GM23338 (cell line): ENCODE measurements at regions not wholly inside any gene's neighbourhood (a gene's known extent, or its start where the extent isn't known, plus 50 kb on each side); places are given as distances from the start of the nearest gene placed in this dataset.

ENCODE experiments used
- CREB1 ChIP-seq: fragments of 250-450 bp; sonication (Bioruptor Pico); IDR thresholded peaks from 2 replicates; pipeline ENCODE4 v1.5.0; 2020; ENCODE audit warnings: low read depth, mild to moderate bottlenecking, moderate library complexity
- EZH2 ChIP-seq: fragments of 200-600 bp; sonication (generic); IDR thresholded peaks from one replicate; pipeline ENCODE4 v1.8.0; 2017; ENCODE audit warnings: antibody characterized with exemption, mild to moderate bottlenecking, low read depth; ENCODE audit not compliant: unreplicated experiment
- EZH2phosphoT487 ChIP-seq: fragments of 200-600 bp; sonication (generic); IDR thresholded peaks from one replicate; pipeline ENCODE4 v1.8.1; 2018; ENCODE audit warnings: antibody characterized with exemption; ENCODE audit not compliant: unreplicated experiment
- JUNB ChIP-seq: IDR thresholded peaks from one replicate; pipeline ENCODE4 v1.6.1; 2016; ENCODE audit warnings: antibody characterized with exemption; ENCODE audit not compliant: unreplicated experiment
- NANOG ChIP-seq: IDR thresholded peaks from 2 replicates; pipeline ENCODE4 v1.6.1; 2016; ENCODE audit warnings: antibody characterized with exemption, borderline replicate concordance
- POLR2AphosphoS5 ChIP-seq: IDR thresholded peaks from 2 replicates; pipeline ENCODE4 v1.6.1; 2016; ENCODE audit warnings: antibody characterized with exemption, low read depth
- ZNF114 ChIP-seq: fragments of 250-450 bp; sonication (Bioruptor Pico); IDR thresholded peaks from 2 replicates; pipeline ENCODE4 v1.5.0; 2020; ENCODE audit warnings: mild to moderate bottlenecking, moderate library complexity
- ZNF331 ChIP-seq: fragments of 250-450 bp; sonication (Bioruptor Pico); IDR thresholded peaks from 2 replicates; pipeline ENCODE4 v1.5.0; 2020; ENCODE audit warnings: low read depth, mild to moderate bottlenecking, moderate library complexity
- TF ChIP-seq, protein P1 (sequence below), 2 experiments: fragments of 200-600 bp in 1 of 2; sonication (generic) in 1 of 2; conservative IDR thresholded peaks; 2 replicates each; pipeline versions ENCODE4 v1.5.1 to v1.6.1; 2016 to 2017; ENCODE audit warnings: antibody characterized with exemption in 2 of 2, low read depth in 2 of 2, mild to moderate bottlenecking in 2 of 2, moderate library complexity in 1 of 2
- TF ChIP-seq, protein P2 (sequence below): IDR thresholded peaks from one replicate; pipeline ENCODE4 v1.6.1; 2018; ENCODE audit warnings: antibody characterized with exemption; ENCODE audit not compliant: unreplicated experiment
- TF ChIP-seq, protein P3 (sequence below): IDR thresholded peaks from 2 replicates; pipeline ENCODE4 v1.6.1; 2016; ENCODE audit warnings: antibody characterized with exemption
- TF ChIP-seq, protein P4 (sequence below): fragments of 250-450 bp; sonication (Bioruptor Pico); IDR thresholded peaks from 2 replicates; pipeline ENCODE4 v1.5.0; 2020; ENCODE audit warnings: mild to moderate bottlenecking, moderate library complexity

DNA sequence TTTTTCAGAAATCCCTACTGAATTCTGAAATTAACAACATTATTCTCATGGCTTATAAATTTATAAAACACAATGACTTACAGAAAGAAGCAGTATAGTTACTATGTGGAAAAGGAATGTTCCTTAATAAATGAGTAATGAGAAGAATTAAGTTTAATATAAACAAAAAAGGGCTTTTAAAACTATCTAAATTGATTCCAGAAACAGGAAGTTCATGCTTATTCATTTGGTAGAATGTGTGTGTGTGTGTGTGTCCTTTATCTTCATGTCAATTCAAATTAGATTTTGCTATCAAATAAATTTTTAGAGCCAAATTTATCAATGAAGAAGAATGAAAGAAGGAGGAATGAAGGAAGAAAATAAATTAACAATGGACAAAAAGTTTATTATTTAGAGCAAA lies 440.8 kb upstream of the LRRTM4 start:
- TF ChIP-seq, protein P1, sequence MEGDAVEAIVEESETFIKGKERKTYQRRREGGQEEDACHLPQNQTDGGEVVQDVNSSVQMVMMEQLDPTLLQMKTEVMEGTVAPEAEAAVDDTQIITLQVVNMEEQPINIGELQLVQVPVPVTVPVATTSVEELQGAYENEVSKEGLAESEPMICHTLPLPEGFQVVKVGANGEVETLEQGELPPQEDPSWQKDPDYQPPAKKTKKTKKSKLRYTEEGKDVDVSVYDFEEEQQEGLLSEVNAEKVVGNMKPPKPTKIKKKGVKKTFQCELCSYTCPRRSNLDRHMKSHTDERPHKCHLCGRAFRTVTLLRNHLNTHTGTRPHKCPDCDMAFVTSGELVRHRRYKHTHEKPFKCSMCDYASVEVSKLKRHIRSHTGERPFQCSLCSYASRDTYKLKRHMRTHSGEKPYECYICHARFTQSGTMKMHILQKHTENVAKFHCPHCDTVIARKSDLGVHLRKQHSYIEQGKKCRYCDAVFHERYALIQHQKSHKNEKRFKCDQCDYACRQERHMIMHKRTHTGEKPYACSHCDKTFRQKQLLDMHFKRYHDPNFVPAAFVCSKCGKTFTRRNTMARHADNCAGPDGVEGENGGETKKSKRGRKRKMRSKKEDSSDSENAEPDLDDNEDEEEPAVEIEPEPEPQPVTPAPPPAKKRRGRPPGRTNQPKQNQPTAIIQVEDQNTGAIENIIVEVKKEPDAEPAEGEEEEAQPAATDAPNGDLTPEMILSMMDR (conservative IDR thresholded peaks at IDR 0.05; ENCODE audit: low read depth in 2 of 2) = no peak
- no peak for TF ChIP-seq CREB1
- TF ChIP-seq POLR2AphosphoS5 = no peak
- TF ChIP-seq, protein P2, sequence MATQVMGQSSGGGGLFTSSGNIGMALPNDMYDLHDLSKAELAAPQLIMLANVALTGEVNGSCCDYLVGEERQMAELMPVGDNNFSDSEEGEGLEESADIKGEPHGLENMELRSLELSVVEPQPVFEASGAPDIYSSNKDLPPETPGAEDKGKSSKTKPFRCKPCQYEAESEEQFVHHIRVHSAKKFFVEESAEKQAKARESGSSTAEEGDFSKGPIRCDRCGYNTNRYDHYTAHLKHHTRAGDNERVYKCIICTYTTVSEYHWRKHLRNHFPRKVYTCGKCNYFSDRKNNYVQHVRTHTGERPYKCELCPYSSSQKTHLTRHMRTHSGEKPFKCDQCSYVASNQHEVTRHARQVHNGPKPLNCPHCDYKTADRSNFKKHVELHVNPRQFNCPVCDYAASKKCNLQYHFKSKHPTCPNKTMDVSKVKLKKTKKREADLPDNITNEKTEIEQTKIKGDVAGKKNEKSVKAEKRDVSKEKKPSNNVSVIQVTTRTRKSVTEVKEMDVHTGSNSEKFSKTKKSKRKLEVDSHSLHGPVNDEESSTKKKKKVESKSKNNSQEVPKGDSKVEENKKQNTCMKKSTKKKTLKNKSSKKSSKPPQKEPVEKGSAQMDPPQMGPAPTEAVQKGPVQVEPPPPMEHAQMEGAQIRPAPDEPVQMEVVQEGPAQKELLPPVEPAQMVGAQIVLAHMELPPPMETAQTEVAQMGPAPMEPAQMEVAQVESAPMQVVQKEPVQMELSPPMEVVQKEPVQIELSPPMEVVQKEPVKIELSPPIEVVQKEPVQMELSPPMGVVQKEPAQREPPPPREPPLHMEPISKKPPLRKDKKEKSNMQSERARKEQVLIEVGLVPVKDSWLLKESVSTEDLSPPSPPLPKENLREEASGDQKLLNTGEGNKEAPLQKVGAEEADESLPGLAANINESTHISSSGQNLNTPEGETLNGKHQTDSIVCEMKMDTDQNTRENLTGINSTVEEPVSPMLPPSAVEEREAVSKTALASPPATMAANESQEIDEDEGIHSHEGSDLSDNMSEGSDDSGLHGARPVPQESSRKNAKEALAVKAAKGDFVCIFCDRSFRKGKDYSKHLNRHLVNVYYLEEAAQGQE = no peak
- no peak for TF ChIP-seq EZH2
- TF ChIP-seq ZNF114 (CRISPR knock-in tag) = no peak
- TF ChIP-seq EZH2phosphoT487 = no peak
- TF ChIP-seq, protein P3, sequence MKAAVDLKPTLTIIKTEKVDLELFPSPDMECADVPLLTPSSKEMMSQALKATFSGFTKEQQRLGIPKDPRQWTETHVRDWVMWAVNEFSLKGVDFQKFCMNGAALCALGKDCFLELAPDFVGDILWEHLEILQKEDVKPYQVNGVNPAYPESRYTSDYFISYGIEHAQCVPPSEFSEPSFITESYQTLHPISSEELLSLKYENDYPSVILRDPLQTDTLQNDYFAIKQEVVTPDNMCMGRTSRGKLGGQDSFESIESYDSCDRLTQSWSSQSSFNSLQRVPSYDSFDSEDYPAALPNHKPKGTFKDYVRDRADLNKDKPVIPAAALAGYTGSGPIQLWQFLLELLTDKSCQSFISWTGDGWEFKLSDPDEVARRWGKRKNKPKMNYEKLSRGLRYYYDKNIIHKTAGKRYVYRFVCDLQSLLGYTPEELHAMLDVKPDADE = no peak
- no peak for TF ChIP-seq NANOG
- TF ChIP-seq JUNB = no peak
- TF ChIP-seq, protein P4, sequence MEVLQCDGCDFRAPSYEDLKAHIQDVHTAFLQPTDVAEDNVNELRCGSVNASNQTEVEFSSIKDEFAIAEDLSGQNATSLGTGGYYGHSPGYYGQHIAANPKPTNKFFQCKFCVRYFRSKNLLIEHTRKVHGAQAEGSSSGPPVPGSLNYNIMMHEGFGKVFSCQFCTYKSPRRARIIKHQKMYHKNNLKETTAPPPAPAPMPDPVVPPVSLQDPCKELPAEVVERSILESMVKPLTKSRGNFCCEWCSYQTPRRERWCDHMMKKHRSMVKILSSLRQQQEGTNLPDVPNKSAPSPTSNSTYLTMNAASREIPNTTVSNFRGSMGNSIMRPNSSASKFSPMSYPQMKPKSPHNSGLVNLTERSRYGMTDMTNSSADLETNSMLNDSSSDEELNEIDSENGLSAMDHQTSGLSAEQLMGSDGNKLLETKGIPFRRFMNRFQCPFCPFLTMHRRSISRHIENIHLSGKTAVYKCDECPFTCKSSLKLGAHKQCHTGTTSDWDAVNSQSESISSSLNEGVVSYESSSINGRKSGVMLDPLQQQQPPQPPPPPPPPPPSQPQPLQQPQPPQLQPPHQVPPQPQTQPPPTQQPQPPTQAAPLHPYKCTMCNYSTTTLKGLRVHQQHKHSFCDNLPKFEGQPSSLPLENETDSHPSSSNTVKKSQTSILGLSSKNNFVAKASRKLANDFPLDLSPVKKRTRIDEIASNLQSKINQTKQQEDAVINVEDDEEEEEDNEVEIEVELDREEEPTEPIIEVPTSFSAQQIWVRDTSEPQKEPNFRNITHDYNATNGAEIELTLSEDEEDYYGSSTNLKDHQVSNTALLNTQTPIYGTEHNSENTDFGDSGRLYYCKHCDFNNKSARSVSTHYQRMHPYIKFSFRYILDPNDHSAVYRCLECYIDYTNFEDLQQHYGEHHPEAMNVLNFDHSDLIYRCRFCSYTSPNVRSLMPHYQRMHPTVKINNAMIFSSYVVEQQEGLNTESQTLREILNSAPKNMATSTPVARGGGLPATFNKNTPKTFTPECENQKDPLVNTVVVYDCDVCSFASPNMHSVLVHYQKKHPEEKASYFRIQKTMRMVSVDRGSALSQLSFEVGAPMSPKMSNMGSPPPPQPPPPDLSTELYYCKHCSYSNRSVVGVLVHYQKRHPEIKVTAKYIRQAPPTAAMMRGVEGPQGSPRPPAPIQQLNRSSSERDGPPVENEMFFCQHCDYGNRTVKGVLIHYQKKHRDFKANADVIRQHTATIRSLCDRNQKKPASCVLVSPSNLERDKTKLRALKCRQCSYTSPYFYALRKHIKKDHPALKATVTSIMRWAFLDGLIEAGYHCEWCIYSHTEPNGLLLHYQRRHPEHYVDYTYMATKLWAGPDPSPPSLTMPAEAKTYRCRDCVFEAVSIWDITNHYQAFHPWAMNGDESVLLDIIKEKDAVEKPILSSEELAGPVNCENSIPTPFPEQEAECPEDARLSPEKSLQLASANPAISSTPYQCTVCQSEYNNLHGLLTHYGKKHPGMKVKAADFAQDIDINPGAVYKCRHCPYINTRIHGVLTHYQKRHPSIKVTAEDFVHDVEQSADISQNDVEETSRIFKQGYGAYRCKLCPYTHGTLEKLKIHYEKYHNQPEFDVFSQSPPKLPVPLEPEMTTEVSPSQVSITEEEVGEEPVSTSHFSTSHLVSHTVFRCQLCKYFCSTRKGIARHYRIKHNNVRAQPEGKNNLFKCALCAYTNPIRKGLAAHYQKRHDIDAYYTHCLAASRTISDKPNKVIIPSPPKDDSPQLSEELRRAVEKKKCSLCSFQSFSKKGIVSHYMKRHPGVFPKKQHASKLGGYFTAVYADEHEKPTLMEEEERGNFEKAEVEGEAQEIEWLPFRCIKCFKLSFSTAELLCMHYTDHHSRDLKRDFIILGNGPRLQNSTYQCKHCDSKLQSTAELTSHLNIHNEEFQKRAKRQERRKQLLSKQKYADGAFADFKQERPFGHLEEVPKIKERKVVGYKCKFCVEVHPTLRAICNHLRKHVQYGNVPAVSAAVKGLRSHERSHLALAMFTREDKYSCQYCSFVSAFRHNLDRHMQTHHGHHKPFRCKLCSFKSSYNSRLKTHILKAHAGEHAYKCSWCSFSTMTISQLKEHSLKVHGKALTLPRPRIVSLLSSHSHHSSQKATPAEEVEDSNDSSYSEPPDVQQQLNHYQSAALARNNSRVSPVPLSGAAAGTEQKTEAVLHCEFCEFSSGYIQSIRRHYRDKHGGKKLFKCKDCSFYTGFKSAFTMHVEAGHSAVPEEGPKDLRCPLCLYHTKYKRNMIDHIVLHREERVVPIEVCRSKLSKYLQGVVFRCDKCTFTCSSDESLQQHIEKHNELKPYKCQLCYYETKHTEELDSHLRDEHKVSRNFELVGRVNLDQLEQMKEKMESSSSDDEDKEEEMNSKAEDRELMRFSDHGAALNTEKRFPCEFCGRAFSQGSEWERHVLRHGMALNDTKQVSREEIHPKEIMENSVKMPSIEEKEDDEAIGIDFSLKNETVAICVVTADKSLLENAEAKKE (CRISPR knock-in tag) = no peak
- no peak for TF ChIP-seq ZNF331
